Forelimb muscle (tissue), 1 donor: ENCODE measurements at regions not wholly inside any gene's neighbourhood (a gene's known extent, or its start where the extent isn't known, plus 50 kb on each side); places are given as distances from the start of the nearest gene placed in this dataset.
"Not testable (repeated sequence)": the region's sequence is repeated elsewhere in the genome, so short reads cannot be mapped to it uniquely, and the experiment has no call there.

Source experiments
- DNase-seq: peaks from one replicate; pipeline ENCODE4 v3.0.0-alpha.2; 2013; ENCODE audit warnings: low read depth

DNA sequence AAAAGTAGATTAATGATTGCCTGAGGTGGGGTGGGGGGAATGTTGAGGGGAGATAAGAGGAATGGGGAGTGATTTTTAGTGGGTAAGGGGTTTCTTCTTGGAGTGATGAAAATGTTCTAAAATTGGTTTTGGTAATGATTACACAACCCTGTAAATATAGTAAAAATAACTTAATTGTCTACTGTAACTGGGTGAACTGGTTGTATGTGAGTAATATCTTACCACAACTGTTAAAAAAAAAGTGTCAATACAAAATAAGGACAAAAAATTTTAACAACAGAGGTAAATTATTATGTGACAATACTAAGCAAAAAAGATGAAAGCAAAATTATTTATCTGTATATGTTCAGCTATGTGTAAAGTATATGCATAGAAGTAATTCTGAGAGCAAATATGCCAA lies 86.3 kb upstream of the RASSF8 start:
- no peak for DNase-seq

- no peak for DNase-seq
Measured at GRCh38 chr12:25875661-25876060, 82.8 kb upstream of the RASSF8 start.

GRCh38 chr12:25876383-25877045 lies 82.0 kb upstream of the RASSF8 start:
- DNase-seq, result no peak

DNA sequence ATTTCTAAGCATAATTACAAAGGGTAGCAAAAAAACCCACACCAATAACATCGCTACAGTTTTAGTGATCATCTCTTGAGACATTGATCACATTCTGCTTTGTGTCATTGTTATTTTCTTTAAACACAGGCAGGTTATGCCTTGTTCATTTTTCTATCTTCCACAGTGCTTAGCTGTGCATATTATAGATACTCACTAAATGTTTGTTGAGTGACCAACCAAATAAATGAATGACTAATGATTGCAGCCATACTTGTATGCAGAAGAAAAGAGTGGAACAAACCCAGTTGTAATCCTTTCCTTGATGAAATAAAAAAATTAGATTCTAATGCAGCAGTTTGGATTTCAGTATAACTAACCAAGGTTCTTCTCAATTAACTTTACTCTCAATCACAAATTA lies 81.0 kb upstream of the RASSF8 start:
- no peak for DNase-seq

GRCh38 chr12:25882266-25882665 lies 76.2 kb upstream of the RASSF8 start:
- no peak for DNase-seq

DNA sequence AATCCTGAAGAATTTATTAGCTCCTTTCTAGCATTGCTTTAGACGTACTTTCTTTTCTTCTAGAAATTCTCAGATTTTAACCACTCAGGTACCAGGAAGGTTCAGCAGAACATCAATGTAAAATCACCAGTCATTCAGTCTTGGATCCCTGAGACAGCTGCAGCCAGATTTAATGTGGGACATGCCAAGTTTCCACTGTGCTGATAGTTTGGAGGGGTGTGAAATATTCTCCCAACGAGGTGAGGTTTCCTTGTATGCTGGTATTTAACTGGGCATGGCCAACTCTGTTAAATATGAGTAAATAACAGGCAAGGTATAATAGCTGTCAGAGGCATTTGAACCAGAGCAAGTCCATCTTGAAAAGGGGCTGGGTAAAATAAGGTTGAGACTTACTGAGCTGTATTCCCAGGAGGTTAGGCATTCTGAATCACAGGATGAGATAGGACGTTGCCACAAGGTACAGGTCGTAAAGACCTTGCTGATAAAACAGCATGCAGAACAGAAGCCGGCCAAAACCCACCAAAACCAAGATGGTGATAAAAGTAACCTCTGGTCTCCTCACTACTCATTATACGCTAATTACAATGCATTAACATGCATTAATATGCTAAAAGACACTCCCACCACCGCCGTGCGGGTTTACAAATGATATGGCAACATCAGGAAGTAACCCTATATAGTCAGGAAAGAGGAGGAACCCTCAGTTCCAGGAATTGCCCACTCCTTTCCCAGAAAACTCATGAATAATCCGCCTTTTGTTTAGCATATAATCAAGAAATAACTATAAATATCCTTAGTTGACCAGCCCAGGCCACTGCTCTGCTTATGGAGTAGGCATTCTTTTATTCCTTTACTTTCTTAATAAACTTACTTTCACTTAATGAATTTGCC lies 75.2 kb upstream of the RASSF8 start:
- DNase-seq, result no peak

DNA sequence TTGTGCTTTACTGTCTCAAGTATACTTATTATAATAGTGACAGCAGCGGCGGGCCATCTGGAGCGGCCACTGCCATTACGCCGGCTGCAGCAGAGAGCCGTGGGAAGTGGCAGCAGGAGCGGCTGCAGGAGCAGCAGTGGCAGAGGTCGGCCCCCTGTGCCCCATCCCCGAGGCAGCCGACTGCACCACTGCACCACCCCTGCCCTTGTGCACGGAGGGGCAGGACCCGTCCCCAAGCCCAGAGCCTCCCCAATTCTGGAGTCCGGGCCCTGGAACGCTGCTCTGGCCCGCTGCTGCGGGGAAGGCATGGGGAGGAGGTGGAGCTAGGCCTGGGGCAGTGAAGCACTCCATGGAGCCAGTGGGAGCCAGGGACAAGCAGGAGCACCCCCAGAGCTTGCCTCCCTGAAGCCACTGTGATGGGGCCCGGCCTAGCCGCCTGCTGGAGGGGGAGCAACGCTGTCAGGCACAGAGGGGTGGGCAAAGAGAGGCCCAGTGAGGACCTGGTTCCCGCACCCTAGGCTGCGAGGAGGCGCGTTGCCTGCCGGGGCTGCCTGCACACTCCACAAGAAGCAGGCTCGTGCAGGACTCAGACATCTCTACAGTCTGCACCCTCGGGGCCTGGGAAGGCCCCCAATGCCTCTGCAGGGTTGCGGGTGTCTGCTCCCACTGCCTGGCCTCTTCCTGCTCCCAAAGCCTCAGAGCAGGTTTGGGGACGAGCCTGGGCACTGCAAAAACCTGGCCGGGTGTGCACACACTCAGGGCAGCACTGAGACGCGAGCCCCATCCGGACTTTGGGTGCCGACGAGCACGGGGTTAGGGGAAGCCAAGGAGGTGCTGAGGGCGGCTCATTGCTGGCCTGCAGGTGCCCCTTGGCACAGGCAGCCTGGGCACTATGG lies 74.2 kb upstream of the RASSF8 start:
- DNase-seq, result no peak

- DNase-seq, result no peak
Measured at GRCh38 chr12:25884920-25885234, 73.6 kb upstream of the RASSF8 start.

GRCh38 chr12:25886396-25886795 lies 72.1 kb upstream of the RASSF8 start:
- DNase-seq, result no peak

DNA sequence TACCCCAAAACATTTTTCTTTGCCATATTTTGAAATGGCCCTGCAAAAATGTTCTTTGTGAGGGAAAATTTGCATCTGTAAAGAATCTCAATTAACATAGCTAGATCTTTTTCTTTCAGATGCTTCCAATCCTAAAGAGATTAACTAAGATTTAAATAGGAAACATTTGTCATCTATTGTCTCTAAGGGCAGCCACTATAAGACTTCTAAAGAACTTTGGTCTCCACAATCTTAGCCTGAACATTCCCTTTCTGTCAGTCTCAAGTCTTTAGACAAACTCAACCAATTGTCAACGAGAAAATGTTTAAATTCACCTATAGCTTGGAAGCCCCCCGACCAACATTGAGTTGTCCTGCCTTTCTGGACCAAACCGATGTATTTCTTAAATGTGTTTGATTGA lies 71.1 kb upstream of the RASSF8 start:
- DNase-seq, result no peak

GRCh38 chr12:25889185-25889584 lies 69.3 kb upstream of the RASSF8 start:
- DNase-seq, result no peak

GRCh38 chr12:25891095-25891494 lies 67.4 kb upstream of the RASSF8 start:
- not testable (repeated sequence) for DNase-seq

- no peak for DNase-seq
Measured at GRCh38 chr12:25894759-25895158, 63.7 kb upstream of the RASSF8 start.

GRCh38 chr12:25896981-25897380 lies 61.5 kb upstream of the RASSF8 start:
- DNase-seq, result no peak

GRCh38 chr12:25903603-25904245 lies 54.8 kb upstream of the RASSF8 start:
- DNase-seq, result no peak

- no peak for DNase-seq
Measured at GRCh38 chr12:25904442-25904841, 54.0 kb upstream of the RASSF8 start.

DNA sequence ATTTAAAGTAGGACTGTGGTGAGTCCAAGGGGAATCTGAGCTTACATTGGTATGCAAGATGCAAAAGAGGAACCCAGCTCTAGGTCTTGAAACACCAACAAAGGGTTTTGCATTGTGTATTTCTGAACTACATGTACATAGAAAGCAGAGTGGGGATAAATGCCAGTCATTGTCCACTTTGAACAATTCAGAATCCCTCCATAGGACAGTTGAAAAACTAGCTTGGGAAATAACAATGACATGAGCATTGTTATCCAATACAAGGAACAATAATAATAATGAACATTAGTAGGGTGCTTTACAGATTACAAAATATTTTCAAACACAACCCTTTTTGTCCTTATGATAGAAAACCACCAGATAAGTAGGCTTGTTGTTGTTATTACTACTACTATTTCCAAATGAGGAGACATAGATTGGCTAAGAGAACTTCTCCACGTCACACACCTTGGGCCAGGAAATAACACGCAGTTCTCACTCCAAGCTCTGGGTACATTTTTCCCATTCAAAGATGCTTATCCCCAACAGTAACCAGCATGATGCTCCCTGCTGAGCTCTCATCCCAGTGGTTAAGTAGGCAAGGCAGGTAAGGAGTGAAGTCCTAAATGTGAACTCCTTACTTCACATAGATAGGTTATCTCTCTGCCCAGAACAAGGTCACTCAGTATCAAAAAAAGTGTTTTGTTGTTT lies 51.7 kb upstream of the RASSF8 start:
- no peak for DNase-seq
